ENCODE measurements at regions not wholly inside any gene's neighbourhood (a gene's known extent, or its start where the extent isn't known, plus 50 kb on each side); places are given as distances from the start of the nearest gene placed in this dataset.

- DNase-seq (ENCODE audit: extremely low spot score, insufficient read length, low read depth) (no peak), FAIRE-seq (no peak)
Observed at GRCh38 chr16:26905336-26905735, 161.4 kb upstream of the C16orf82 start.

- no peak for FAIRE-seq
- DNase-seq (ENCODE audit: extremely low spot score, insufficient read length, low read depth) = no peak
Observed at GRCh38 chr16:26909623-26910022, 157.1 kb upstream of the C16orf82 start.

- FAIRE-seq = no peak
- DNase-seq (ENCODE audit: extremely low spot score, insufficient read length, low read depth) = no peak
Observed at GRCh38 chr16:26911436-26911835, 155.3 kb upstream of the C16orf82 start.

GRCh38 chr16:26913851-26914250 lies 152.9 kb upstream of the C16orf82 start:
- no peak for FAIRE-seq

GRCh38 chr16:26930786-26931581 lies 135.7 kb upstream of the C16orf82 start:
- DNase-seq (ENCODE audit: extremely low spot score, insufficient read length, low read depth) = no peak
- no peak for FAIRE-seq

More at GRCh38 chr16:26913851-26914250, 152.9 kb upstream of the C16orf82 start:
- DNase-seq (ENCODE audit: extremely low spot score, insufficient read length, low read depth) = no peak

- DNase-seq (ENCODE audit: extremely low spot score, insufficient read length, low read depth) (no peak), FAIRE-seq (no peak)
Observed at GRCh38 chr16:26950636-26951035, 116.1 kb upstream of the C16orf82 start.

GRCh38 chr16:26951950-26952349 lies 114.8 kb upstream of the C16orf82 start:
- FAIRE-seq = no peak
- DNase-seq (ENCODE audit: extremely low spot score, insufficient read length, low read depth) = no peak

GRCh38 chr16:26952411-26952810 lies 114.3 kb upstream of the C16orf82 start:
- no peak for FAIRE-seq
- no peak for DNase-seq (ENCODE audit: extremely low spot score, insufficient read length, low read depth)

- FAIRE-seq (no peak), DNase-seq (ENCODE audit: extremely low spot score, insufficient read length, low read depth) (no peak)
Observed at GRCh38 chr16:26957283-26957859, 109.4 kb upstream of the C16orf82 start.

- no peak for DNase-seq (ENCODE audit: extremely low spot score, insufficient read length, low read depth)
- FAIRE-seq = no peak
Observed at GRCh38 chr16:26959416-26960009, 107.2 kb upstream of the C16orf82 start.

GRCh38 chr16:26961459-26961858 lies 105.3 kb upstream of the C16orf82 start:
- DNase-seq (ENCODE audit: extremely low spot score, insufficient read length, low read depth) (no peak), FAIRE-seq (no peak)

- no peak for DNase-seq (ENCODE audit: extremely low spot score, insufficient read length, low read depth)
- no peak for FAIRE-seq
Observed at GRCh38 chr16:26963109-26963508, 103.6 kb upstream of the C16orf82 start.

- FAIRE-seq (no peak), DNase-seq (ENCODE audit: extremely low spot score, insufficient read length, low read depth) (no peak)
Observed at GRCh38 chr16:26969589-26970231, 97.0 kb upstream of the C16orf82 start.

GRCh38 chr16:26970292-26970691 lies 96.4 kb upstream of the C16orf82 start:
- FAIRE-seq (no peak), DNase-seq (ENCODE audit: extremely low spot score, insufficient read length, low read depth) (no peak)

- FAIRE-seq (no peak), DNase-seq (ENCODE audit: extremely low spot score, insufficient read length, low read depth) (no peak)
Observed at GRCh38 chr16:26976873-26977272, 89.9 kb upstream of the C16orf82 start.

- DNase-seq (ENCODE audit: extremely low spot score, insufficient read length, low read depth) (no peak), FAIRE-seq (no peak)
Observed at GRCh38 chr16:26981266-26981938, 85.3 kb upstream of the C16orf82 start.

- no peak for DNase-seq (ENCODE audit: extremely low spot score, insufficient read length, low read depth)
- FAIRE-seq = no peak
Observed at GRCh38 chr16:26982422-26982821, 84.3 kb upstream of the C16orf82 start.

- FAIRE-seq = no peak
Observed at GRCh38 chr16:26983426-26983825, 83.3 kb upstream of the C16orf82 start.

GRCh38 chr16:26985100-26986065 lies 81.3 kb upstream of the C16orf82 start:
- FAIRE-seq (no peak), DNase-seq (ENCODE audit: extremely low spot score, insufficient read length, low read depth) (no peak)

More at GRCh38 chr16:26983426-26983825, 83.3 kb upstream of the C16orf82 start:
- DNase-seq (ENCODE audit: extremely low spot score, insufficient read length, low read depth) = no peak
